Mesothelial cell of epicardium (in vitro differentiated cells): ENCODE measurements at regions not wholly inside any gene's neighbourhood (a gene's known extent, or its start where the extent isn't known, plus 50 kb on each side); places are given as distances from the start of the nearest gene placed in this dataset.
"Not testable (repeated sequence)": the region's sequence is repeated elsewhere in the genome, so short reads cannot be mapped to it uniquely, and the experiment has no call there.

Experiments used
- DNase-seq, 2 experiments: peaks; one replicate each; pipeline ENCODE4 v3.0.0; 2021; ENCODE audit warnings: low spot score in 2 of 2; ENCODE audit not compliant: unreplicated experiment in 2 of 2
- H3K27ac Mint-ChIP-seq: 2 replicates; pipeline ENCODE4 v1.8.0; 2021; ENCODE audit warnings: mixed read lengths
- H3K27me3 Mint-ChIP-seq: 2 replicates; pipeline ENCODE4 v1.8.0; 2021; ENCODE audit warnings: low read depth, mixed read lengths
- H3K36me3 Mint-ChIP-seq: 2 replicates; pipeline ENCODE4 v1.8.0; 2021; ENCODE audit warnings: mixed read lengths
- H3K4me1 Mint-ChIP-seq: 2 replicates; pipeline ENCODE4 v1.8.0; 2021; ENCODE audit warnings: mixed read lengths
- H3K4me3 Mint-ChIP-seq: 2 replicates; pipeline ENCODE4 v1.8.0; 2021; ENCODE audit warnings: mild to moderate bottlenecking, moderate library complexity, mixed read lengths
- H3K9me3 Mint-ChIP-seq: 2 replicates; pipeline ENCODE4 v1.8.0; 2021; ENCODE audit warnings: mixed read lengths
- TF ChIP-seq, protein P1 (sequence below): fragments of 200-600 bp; sonication (generic); IDR thresholded peaks from one replicate; pipeline ENCODE4 v1.5.0; 2021; ENCODE audit warnings: antibody characterized with exemption; ENCODE audit not compliant: unreplicated experiment

DNA sequence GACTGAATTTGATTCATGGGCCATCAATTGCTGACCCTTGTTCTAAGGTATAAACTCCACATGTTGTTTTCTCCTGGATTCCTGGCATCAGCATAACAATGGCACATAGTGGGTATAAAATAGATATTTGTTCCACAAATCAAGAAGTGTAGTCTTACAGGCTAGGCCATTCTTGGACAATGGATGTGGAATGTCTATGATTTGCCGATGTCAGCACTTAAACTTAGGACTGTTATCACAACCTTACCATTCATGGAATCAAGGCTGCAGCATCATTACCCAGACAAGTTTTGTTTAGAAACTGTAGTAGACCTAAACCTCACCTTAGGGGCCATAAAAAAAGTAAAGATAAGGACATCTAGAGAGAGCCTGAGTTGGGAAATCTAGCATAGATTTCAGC is 680.0 kb downstream of the BRINP1 start:
- no peaks in the 10 kb centered on the region for H3K27me3 Mint-ChIP-seq
- H3K27ac Mint-ChIP-seq = no peak overlapping the region
- no peaks in the 10 kb centered on the region for H3K9me3 Mint-ChIP-seq
- H3K4me3 Mint-ChIP-seq = no peak overlapping the region
- H3K4me1 Mint-ChIP-seq = no peaks in the 10 kb centered on the region
- DNase-seq = no peak
- TF ChIP-seq, protein P1, sequence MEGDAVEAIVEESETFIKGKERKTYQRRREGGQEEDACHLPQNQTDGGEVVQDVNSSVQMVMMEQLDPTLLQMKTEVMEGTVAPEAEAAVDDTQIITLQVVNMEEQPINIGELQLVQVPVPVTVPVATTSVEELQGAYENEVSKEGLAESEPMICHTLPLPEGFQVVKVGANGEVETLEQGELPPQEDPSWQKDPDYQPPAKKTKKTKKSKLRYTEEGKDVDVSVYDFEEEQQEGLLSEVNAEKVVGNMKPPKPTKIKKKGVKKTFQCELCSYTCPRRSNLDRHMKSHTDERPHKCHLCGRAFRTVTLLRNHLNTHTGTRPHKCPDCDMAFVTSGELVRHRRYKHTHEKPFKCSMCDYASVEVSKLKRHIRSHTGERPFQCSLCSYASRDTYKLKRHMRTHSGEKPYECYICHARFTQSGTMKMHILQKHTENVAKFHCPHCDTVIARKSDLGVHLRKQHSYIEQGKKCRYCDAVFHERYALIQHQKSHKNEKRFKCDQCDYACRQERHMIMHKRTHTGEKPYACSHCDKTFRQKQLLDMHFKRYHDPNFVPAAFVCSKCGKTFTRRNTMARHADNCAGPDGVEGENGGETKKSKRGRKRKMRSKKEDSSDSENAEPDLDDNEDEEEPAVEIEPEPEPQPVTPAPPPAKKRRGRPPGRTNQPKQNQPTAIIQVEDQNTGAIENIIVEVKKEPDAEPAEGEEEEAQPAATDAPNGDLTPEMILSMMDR = no peak
- no peaks in the 10 kb centered on the region for H3K36me3 Mint-ChIP-seq

DNA sequence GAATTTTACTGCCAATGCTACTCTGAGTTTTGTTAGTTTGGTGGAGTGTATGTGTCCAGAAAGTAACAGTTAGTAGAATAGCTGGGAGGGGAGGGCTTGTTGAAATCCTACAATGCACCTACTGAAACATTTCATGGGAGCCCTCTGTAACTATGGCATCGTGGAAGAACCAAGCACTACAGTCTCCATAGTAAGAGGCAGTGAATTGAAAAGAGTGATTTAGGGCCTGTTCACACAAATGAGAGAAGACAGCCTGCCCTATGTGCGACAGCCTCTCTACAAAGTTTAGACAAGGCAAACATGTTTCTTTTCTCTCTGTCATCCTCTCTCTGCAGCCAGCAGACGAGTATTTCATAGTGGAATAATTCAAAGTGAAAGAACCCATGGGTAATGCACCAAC is 676.6 kb downstream of the BRINP1 start:
- Mint-ChIP-seq H3K4me1 (no peaks in the 10 kb centered on the region), H3K27ac (no peak overlapping the region), H3K36me3 (no peaks in the 10 kb centered on the region), H3K27me3 (no peaks in the 10 kb centered on the region), H3K9me3 (no peaks in the 10 kb centered on the region), H3K4me3 (no peak overlapping the region)
- TF ChIP-seq, protein P1 = no peak
- no peak for DNase-seq

DNA sequence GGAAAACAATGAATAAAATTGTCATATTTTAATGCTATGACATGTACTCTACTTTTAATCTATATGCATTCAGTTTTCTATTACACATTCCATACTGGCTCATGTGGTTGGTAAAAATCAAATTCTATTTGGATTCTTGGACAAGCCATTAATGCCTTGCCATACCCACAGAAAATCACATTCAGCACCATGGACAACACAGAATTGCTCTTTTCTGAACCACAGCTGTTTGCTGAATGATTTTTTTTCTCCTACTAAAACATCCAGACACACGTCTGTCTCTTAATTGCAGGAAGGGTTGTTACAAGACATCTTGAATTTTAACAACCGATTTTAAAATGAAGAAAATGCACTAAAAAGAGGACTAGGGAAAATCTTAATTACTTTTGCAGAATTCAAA is 675.6 kb downstream of the BRINP1 start:
- no peak overlapping the region for H3K4me3 Mint-ChIP-seq
- no peaks in the 10 kb centered on the region for H3K9me3 Mint-ChIP-seq
- no peaks in the 10 kb centered on the region for H3K4me1 Mint-ChIP-seq
- H3K27me3 Mint-ChIP-seq = no peaks in the 10 kb centered on the region
- H3K27ac Mint-ChIP-seq = no peak overlapping the region
- TF ChIP-seq, protein P1 = no peak
- no peak for DNase-seq
- H3K36me3 Mint-ChIP-seq = no peaks in the 10 kb centered on the region

DNA sequence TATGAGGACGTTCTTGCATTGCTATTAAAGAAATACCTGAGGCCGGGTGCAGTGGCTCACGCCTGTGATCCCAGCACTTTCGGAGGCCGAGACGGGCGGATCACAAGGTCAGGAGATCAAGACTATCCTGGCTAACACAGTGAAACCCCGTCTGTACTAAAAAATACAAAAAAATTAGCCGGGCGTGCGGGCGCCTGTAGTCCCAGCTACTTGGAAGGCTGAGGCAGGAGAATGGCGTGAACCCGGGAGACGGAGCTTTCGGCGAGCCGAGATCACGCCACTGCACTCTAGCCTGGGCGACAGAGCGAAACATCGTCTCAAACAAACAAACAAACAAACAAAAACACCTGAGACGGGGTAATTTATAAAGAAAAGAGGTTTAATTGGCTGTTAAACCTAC is 674.0 kb downstream of the BRINP1 start:
- H3K4me3 Mint-ChIP-seq, H3K9me3 Mint-ChIP-seq, H3K27me3 Mint-ChIP-seq, H3K36me3 Mint-ChIP-seq, H3K27ac Mint-ChIP-seq, DNase-seq, H3K4me1 Mint-ChIP-seq: not testable (repeated sequence)

DNA sequence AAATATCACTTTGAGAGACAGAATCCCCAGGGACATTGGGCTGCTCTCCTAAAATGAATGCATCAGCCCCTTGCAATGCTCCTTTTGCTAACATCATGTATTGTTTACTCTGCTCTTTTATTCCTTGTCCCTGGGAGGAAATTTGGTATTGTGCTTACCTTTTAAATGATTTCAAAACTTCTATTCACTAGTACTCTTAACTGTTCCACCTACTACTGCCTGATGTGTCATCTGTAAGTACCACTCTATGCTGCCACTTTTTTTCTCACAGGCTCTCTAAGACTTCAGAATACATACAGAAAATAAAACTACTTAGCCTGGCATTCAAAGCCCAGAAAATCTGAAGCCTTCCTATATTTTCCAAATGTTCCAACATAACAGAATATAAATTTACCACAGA is 667.2 kb downstream of the BRINP1 start:
- TF ChIP-seq, protein P1 = no peak
- peaks cover 10% of the 10 kb centered on the region for H3K27me3 Mint-ChIP-seq
- no peak for DNase-seq
- no peak overlapping the region for H3K27ac Mint-ChIP-seq
- no peaks in the 10 kb centered on the region for H3K36me3 Mint-ChIP-seq
- no peaks in the 10 kb centered on the region for H3K9me3 Mint-ChIP-seq
- H3K4me1 Mint-ChIP-seq = no peaks in the 10 kb centered on the region
- no peak overlapping the region for H3K4me3 Mint-ChIP-seq

DNA sequence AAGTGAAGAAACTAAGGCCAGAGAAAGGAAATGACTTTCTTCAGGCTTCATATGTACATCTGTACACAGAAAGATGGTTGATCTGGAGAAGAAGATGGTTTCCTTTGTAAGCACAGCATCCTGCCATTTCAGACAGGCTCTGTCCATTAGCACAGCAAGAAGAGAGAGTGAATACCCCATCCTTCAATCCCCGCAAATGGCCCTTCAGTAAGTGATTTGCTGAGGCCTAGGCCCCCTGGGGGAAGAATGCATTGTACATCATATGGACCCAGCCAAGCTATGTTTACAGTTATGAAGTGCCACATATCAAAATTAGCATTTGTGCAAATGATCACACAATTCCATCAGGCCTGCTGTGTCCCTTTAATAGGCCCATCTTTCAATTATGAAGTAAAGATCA is 657.4 kb downstream of the BRINP1 start:
- no peaks in the 10 kb centered on the region for H3K36me3 Mint-ChIP-seq
- no peaks in the 10 kb centered on the region for H3K4me1 Mint-ChIP-seq
- H3K27me3 Mint-ChIP-seq = peaks cover 7% of the 10 kb centered on the region
- TF ChIP-seq, protein P1 = no peak
- H3K9me3 Mint-ChIP-seq = no peaks in the 10 kb centered on the region
- DNase-seq = no peak
- H3K4me3 Mint-ChIP-seq = no peak overlapping the region
- H3K27ac Mint-ChIP-seq = no peak overlapping the region
